Muscle layer of colon (tissue), 2 donors: ENCODE measurements at regions not wholly inside any gene's neighbourhood (a gene's known extent, or its start where the extent isn't known, plus 50 kb on each side); places are given as distances from the start of the nearest gene placed in this dataset.
"Not testable (repeated sequence)": the region's sequence is repeated elsewhere in the genome, so short reads cannot be mapped to it uniquely, and the experiment has no call there.

ENCODE experiments used
- H3K27ac ChIP-seq: one replicate; pipeline ENCODE4 v1.7.0; 2013; ENCODE audit warnings: low read depth, mild to moderate bottlenecking, low read length, moderate library complexity
- H3K27me3 ChIP-seq, 2 donors: one replicate each; pipeline ENCODE4 v1.7.0; 2013; ENCODE audit warnings: low read length in 2 of 2, mild to moderate bottlenecking in 2 of 2; ENCODE audit not compliant: insufficient read depth in 2 of 2, control insufficient read depth in 1 of 2
- H3K36me3 ChIP-seq: one replicate; pipeline ENCODE4 v1.7.0; 2013; ENCODE audit warnings: mild to moderate bottlenecking, low read length; ENCODE audit not compliant: insufficient read depth
- H3K4me1 ChIP-seq: one replicate; pipeline ENCODE4 v1.7.0; 2013; ENCODE audit warnings: mild to moderate bottlenecking, low read length; ENCODE audit not compliant: insufficient read depth
- H3K4me3 ChIP-seq, 2 donors: one replicate each; pipeline ENCODE4 v1.7.0; 2013; ENCODE audit warnings: low read length in 2 of 2, low read depth in 1 of 2, mild to moderate bottlenecking in 1 of 2, moderate library complexity in 1 of 2
- H3K9ac ChIP-seq: one replicate; pipeline ENCODE4 v1.7.0; 2013; ENCODE audit warnings: low read length
- H3K9me3 ChIP-seq: one replicate; pipeline ENCODE4 v1.7.0; 2013; ENCODE audit warnings: mild to moderate bottlenecking, low read length
- donor health status: abdominal sarcoma.
- donor health status: Adenocarcinoma of cecum.

DNA sequence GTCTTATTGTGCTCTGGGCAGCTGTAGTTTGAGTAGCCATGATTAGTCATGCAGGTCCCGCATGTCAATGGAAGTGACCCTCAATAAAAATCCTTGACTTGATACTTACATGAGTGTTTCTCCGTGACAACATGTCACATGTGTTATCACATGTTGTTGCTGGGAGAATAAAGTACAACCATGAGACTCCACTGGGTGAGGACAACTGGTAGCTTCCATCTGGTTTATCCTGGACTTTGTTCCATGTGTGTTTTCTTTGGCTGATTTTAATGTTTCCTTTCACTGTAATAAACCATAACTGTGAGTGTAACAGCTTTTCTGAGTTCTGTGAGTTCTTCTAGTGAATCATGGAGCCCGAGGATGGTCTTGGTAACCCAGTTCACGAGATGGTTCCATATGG lies 63.1 kb upstream of the NDN start:
- no peaks in the 10 kb centered on the region for H3K36me3 ChIP-seq
- H3K27ac ChIP-seq: no peak overlapping the region
- no peaks in the 10 kb centered on the region for H3K9me3 ChIP-seq
- no peak overlapping the region for H3K4me3 ChIP-seq
- H3K4me1 ChIP-seq: no peaks in the 10 kb centered on the region
- H3K27me3 ChIP-seq: no peaks in the 10 kb centered on the region
- no peak overlapping the region for H3K9ac ChIP-seq

DNA sequence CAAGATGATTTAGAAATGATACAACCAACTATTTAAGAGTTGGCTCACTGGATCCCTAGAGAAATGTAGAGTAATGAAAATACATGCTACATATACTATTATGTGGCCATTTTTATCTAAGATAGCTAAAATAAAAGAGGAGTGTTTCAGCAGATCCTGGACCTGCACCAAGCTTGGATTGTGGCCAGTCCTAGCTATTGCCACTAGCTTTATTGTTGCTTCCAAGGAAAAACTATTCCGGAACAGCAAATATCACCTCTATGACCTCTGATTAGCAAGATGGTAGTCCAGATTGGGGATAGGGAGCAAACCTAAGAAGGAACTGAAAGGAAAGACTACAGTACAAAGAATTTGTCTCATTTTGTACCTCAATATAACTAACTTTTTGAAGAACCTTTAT lies 63.7 kb upstream of the NDN start:
- Histone ChIP-seq H3K27me3 (no peaks in the 10 kb centered on the region), H3K9ac (no peak overlapping the region), H3K9me3 (no peaks in the 10 kb centered on the region), H3K4me3 (no peak overlapping the region), H3K36me3 (no peaks in the 10 kb centered on the region), H3K4me1 (no peaks in the 10 kb centered on the region), H3K27ac (no peak overlapping the region)

DNA sequence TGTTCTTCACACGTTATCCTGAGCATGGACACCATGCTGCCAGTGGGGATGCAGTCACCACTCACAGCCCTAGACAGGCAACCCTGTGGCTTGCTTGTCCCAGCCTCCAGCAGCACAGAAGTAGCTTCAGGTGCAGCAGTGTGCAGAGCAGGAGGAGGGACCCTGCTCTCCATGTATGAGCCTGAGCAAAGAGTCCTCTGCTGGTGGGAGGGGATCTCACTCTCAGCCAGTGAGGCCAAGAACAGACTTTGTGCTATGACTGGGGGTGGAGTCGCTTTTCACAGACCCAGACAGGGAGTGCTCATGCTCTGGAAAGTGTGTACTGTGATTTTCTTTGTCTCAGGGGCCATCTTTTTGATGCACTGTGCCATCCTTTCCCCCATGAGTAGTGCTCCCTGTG lies 66.1 kb upstream of the NDN start:
- Histone ChIP-seq H3K36me3 (no peaks in the 10 kb centered on the region), H3K4me1 (no peaks in the 10 kb centered on the region), H3K9me3 (no peaks in the 10 kb centered on the region), H3K27me3 (no peaks in the 10 kb centered on the region), H3K27ac (no peak overlapping the region), H3K9ac (no peak overlapping the region), H3K4me3 (no peak overlapping the region)

DNA sequence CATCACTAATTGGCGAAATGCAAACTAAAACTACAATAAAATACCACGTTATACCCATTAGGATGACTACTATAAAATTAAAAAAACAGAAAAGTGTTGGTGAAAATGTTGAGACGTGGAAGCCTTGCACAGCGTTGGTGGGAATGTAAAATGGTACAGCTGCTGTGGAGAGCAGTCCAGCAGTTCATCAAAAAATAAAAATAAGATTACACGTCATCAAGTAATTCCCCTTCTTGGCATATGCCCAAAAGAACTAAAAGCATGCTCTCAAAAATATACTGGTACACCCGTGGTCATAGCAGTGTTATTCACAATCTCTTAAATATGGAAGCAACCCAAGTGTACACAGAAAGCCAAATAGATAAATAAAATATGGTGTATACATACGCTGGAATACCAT lies 71.8 kb upstream of the NDN start:
- no peaks in the 10 kb centered on the region for H3K4me1 ChIP-seq
- no peaks in the 10 kb centered on the region for H3K27me3 ChIP-seq
- no peaks in the 10 kb centered on the region for H3K9me3 ChIP-seq
- no peak overlapping the region for H3K9ac ChIP-seq
- no peaks in the 10 kb centered on the region for H3K36me3 ChIP-seq
- H3K4me3 ChIP-seq: no peak overlapping the region
- H3K27ac ChIP-seq: no peak overlapping the region

DNA sequence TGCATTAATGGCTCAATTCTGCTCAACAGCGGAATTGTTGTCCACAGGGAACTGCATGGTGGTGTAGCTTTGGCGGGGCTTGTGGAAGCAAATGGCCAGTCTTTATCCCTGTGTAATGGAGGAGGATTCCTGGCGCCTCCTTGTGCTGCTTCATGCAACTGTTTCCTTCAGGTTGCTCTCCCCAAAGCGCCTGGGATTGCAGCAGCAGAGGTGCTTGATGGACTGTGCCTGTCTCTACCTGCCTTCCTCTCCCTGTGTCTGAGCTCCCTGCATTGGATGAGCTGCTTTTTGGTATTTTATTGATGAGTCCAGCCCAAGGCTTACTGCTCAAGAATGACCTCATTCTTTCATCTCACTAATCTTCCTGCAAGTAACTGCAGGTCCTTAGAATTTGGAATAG lies 72.9 kb upstream of the NDN start:
- H3K27me3 ChIP-seq: no peaks in the 10 kb centered on the region
- no peak overlapping the region for H3K27ac ChIP-seq

DNA sequence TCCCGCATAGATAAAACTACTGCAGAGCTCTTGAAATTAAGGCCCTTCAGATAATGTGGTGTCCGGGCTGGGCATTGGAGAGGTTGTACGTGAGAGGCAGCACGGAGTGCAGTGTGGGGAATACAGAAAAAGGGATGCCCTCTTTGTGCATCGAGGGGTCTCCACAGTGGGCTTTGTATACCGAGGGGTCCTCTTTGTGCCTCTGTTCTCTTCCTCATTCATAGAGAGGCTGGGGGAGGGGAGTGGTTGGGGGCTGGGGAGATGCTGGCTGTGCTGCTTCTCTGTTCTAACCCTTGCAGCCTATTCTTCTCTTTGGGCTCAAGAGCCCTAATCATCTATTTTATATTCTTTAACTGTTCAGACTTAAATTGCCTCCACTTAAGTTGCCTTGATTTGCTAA lies 74.3 kb upstream of the NDN start:
- H3K36me3 ChIP-seq: no peaks in the 10 kb centered on the region
- no peaks in the 10 kb centered on the region for H3K9me3 ChIP-seq
- H3K9ac ChIP-seq: no peak overlapping the region
- H3K4me3 ChIP-seq: no peak overlapping the region
- no peaks in the 10 kb centered on the region for H3K27me3 ChIP-seq
- H3K27ac ChIP-seq: no peak overlapping the region
- no peaks in the 10 kb centered on the region for H3K4me1 ChIP-seq

More for the DNA sequence above, 72.9 kb upstream of the NDN start:
- no peak overlapping the region for H3K4me3 ChIP-seq
- H3K9ac ChIP-seq: no peak overlapping the region
- H3K9me3 ChIP-seq: no peaks in the 10 kb centered on the region
- H3K4me1 ChIP-seq: no peaks in the 10 kb centered on the region
- H3K36me3 ChIP-seq: no peaks in the 10 kb centered on the region

DNA sequence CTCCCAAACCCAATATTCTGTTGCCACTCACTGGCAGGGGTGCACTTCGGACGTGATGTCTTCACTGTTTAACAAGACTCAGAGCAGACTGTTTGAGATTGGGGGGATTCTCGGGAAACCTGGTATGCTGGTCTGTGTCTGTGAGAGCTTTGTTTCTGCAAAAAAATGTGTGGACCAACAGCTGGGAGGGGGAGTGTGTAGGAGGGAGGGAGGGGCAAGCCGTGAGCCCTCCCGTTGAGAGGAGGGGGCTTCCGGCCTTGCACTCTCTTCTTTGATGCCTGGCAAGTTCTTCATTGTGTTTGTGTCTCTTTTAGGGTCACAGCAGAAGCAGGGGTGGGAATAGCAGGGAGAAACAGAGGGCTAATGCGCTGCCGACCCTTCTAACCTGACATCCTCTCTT lies 74.9 kb upstream of the NDN start:
- no peaks in the 10 kb centered on the region for H3K4me1 ChIP-seq
- H3K4me3 ChIP-seq: no peak overlapping the region
- H3K36me3 ChIP-seq: no peaks in the 10 kb centered on the region
- H3K9me3 ChIP-seq: no peaks in the 10 kb centered on the region
- H3K27ac ChIP-seq: no peak overlapping the region
- no peak overlapping the region for H3K9ac ChIP-seq
- H3K27me3 ChIP-seq: no peaks in the 10 kb centered on the region

GRCh38 chr15:23763021-23763420 lies 75.9 kb upstream of the NDN start:
- H3K27me3 ChIP-seq: no peaks in the 10 kb centered on the region
- no peaks in the 10 kb centered on the region for H3K4me1 ChIP-seq
- no peaks in the 10 kb centered on the region for H3K36me3 ChIP-seq
- no peaks in the 10 kb centered on the region for H3K9me3 ChIP-seq
- no peak overlapping the region for H3K27ac ChIP-seq
- no peak overlapping the region for H3K9ac ChIP-seq
- H3K4me3 ChIP-seq: no peak overlapping the region

DNA sequence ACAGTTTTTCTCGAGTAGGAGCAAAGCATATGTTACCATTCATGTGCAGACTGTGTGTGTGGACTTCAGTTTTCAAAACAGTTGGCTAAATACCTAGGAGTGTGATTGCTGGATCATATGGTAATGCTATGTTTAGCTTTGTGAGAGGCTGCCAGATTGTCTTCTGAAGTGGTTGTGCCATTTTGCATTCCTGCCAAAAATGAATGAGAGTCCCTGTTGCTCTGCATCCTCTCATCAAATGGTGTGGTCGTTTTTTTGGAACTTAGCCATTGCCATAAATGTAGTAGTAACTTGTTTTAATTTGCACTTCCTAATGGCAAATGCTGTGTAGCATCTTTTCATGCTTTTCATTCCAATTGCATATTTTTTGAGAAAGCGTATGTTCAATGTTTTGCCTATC lies 77.2 kb upstream of the NDN start:
- H3K4me1 ChIP-seq: no peaks in the 10 kb centered on the region
- no peak overlapping the region for H3K27ac ChIP-seq
- no peaks in the 10 kb centered on the region for H3K9me3 ChIP-seq
- no peak overlapping the region for H3K9ac ChIP-seq
- no peaks in the 10 kb centered on the region for H3K36me3 ChIP-seq
- H3K4me3 ChIP-seq: no peak overlapping the region
- no peaks in the 10 kb centered on the region for H3K27me3 ChIP-seq

- Histone ChIP-seq H3K9me3 (no peaks in the 10 kb centered on the region), H3K36me3 (no peaks in the 10 kb centered on the region), H3K9ac (no peak overlapping the region), H3K27me3 (no peaks in the 10 kb centered on the region), H3K4me3 (no peak overlapping the region), H3K27ac (no peak overlapping the region), H3K4me1 (no peaks in the 10 kb centered on the region)
Observed at GRCh38 chr15:23764716-23765115, 77.6 kb upstream of the NDN start.

DNA sequence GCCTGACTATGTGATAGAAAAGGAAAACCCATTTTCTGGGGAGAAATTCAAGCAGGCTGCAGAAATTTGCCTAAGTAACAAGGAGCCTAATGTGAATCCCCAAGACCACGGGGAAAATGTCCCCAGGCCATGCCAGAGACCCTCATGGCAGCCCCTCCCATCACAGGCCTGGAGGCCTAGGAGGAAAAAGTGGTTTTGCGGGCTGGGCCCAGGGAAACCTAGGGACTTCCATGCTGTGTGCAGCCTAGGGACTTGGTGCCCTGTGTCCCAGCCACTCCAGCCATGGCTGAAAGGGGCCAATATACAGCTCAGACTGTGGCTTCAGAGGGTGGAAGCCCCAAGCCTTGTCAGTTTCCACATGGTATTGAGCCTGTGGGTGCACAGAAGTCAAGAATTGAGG lies 79.7 kb upstream of the NDN start:
- H3K27me3 ChIP-seq, H3K9ac ChIP-seq, H3K9me3 ChIP-seq, H3K27ac ChIP-seq, H3K4me3 ChIP-seq, H3K4me1 ChIP-seq, H3K36me3 ChIP-seq: not testable (repeated sequence)

DNA sequence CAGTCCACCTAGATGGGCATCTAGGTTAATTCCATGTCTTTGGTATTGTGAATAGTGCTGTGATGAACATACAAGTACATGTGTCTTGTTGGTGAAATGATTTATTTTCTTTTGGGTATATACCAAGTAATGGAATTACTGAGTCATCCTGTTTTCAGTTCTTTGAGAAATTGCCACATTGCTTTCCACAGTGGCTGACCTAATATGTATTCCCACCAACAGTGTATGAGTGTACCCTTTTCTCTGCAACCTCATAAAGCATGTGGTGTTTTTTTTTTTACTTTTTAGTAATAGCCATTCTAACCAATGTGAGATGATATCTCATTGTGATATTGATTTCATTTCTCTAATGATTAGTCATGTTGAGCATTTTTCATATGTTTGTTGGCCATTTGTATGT lies 86.0 kb upstream of the NDN start:
- Histone ChIP-seq H3K9me3 (no peaks in the 10 kb centered on the region), H3K27me3 (no peaks in the 10 kb centered on the region), H3K4me3 (no peak overlapping the region), H3K27ac (no peak overlapping the region), H3K36me3 (no peaks in the 10 kb centered on the region), H3K9ac (no peak overlapping the region), H3K4me1 (no peaks in the 10 kb centered on the region)
